HG03469 (cell line): ENCODE measurements at regions not wholly inside any gene's neighbourhood (a gene's known extent, or its start where the extent isn't known, plus 50 kb on each side); places are given as distances from the start of the nearest gene placed in this dataset.

Experiments used
- ATAC-seq: cut with Tn5 transposase; IDR thresholded peaks from one replicate; pipeline ENCODE4 v1.9.1; 2021; ENCODE audit warnings: mild to moderate bottlenecking, moderate library complexity, moderate number of reproducible peaks; ENCODE audit not compliant: unreplicated experiment

DNA sequence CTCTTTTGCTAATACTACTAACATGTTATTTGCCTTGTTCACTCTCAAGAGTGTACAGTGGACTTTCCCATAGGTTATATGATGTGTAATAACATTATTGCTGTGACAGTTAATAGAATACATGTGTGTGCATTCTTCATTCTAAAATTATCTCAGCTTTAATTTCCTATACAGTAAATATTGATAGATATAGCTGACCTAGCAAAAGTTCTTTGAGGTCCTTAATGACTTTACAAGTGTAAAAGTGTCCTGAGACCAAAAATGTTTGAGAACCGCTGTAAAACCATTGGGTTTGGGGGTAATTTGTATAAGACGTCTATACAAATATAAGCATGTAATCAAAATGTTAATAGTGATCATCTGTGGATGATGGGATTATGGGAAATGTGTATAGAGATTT, 469.5 kb upstream of the PROK2 start:
- no peak for ATAC-seq

DNA sequence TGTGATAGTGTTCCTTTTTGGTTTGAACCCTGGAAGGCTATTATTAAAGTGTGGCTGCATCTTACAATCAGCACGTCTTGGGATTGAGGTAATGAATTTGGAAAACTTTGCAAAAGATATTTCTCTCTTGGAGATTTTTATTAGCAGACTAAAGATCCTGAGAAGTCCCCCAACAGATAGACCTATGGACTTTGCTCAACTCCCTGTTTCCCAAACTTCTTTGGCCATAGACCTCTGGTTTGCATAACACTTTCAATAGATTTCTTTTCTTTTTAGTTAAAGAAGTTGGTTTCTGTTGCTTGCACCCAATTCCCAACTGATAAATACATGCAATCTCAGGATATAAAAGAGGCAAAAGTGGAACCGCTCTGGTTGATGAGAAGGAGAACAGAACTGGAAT, 465.8 kb upstream of the PROK2 start:
- no peak for ATAC-seq

DNA sequence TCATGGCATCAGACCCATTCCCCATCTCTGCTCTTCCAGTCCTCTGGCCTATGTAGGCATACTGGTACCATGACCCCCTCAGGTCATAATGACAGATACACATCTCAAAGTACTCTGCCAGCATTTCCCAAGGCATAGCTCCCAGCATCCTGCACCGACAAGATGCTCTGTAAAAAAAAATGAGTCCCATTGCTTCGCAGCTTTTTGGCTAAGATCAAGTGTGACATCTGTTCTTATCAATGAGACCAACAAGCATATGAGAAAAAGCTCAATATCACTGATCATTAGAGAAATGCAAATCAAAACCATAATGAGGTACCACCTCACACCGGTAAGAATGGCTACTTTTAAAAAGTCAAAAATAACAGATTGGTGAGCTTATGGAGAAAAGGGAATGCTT, 463.9 kb upstream of the PROK2 start:
- ATAC-seq = no peak

DNA sequence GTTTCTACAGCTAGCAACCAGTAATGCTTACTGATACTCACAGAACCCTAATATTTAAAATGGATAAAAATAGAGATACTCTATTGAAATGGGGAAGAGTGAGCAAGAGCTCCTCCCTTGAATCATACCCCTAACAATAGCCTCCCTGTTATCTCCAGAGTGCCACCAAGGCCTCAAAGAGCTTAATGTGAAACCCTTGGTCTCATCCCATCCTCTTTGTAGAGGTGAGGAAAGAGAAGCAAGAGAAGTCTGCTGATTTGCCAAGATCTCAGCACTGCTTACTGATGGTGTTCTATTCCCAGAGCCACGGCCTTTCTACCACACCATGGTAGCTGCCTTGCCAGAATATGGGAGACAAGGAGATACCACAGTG, 463.4 kb upstream of the PROK2 start:
- no peak for ATAC-seq

DNA sequence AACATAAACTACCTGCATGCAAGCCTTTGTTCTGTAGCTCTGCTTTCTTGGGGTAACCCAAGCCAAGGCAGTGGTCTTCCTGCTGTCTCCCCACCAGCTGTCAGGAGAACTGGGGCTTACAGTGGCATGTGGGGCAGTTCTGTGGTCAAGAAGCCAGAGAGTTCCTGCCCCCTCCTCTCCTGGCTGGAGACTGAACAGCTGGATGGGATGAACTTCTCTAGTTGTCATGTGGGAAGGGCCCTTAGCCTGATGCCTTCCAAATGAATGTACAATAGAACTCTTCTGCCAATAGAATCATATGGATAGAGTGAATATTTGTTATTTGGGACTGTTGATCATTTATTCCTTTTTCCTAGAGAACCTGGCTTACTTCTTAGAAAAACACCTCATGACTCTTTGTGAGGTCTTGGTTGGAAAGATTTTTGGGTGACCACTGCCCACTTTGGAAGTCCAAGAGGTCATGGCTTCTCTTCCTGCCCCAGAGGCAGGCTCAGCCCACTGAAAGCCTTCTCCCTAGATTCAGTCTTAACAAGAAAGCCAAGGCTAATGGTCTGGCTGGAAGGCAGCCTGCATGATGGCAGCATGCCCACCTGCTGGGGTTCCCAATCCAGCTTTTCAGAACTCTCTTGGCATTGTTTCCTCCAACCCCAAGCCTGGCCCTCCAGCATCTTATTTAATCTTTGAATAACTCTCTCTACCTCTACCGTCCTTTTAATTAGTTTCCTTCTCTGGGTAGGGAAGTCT, 462.9 kb upstream of the PROK2 start:
- no peak for ATAC-seq

DNA sequence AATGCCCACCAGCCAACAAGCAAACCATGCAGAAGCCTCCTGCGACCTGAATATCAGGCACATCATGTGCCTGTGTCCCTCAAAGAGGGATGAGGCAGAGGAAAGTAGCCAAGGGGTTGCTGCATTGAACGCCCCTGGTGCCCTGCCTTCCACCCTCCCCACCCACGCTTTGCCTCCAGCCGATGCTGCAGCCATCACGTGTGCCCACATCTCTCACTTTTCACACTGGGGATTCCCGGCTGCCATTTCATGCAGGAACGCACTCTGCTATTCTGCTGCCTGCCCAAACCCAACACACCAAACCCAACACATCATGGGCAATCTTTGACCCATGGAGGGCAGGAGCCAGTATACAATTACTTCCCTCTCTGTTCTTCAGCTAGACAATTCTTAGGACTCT, 462.2 kb upstream of the PROK2 start:
- ATAC-seq = no peak

DNA sequence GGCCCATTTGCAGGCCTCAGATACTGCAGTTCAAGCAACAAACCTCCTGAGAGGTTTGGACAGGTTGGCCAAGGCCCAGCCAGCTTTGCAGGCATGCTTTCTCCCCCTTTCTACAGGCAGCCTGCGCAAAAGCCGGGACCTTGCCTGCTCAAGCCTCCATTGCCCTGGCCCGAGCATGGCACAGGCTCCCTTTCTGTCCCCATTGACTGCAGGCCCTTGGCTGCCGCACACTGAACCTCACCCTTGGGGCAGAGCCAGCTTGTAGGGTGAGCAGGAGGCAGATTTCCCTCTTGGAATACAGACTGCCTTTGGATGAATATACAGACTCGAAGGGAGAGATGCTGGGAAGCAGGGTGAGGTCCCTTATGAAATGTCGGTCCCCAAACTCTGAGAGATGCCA, 461.7 kb upstream of the PROK2 start:
- no peak for ATAC-seq

DNA sequence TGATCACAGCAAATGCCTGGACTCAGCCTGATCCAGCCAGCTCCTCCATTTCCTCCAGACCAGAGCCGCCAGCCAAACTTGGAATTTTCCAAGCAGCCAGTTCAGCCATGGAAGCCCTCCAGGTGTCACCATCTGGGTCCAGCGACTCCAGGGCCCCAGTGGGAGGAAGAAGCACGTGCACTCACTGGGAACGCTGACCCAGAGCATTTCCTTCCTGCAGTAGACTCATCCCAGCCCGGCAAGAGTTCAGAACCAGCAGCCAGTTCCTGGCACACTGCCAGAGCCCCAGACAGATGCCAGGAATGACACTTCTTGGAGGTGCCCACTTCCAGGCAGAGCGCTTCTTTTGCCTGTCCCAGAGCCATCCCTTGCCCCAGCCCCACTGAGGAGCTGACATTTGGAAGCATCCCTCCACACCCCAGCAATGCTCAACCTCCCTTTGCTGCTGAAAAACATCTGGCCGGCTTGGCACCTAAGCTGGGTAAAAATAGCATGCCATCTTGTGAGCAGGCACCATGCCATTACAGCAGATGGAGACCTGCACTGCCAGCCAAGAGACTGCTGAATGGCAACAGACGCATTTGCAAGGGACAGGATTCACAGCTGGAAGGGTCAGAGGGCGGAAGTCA, 460.3 kb upstream of the PROK2 start:
- no peak for ATAC-seq

DNA sequence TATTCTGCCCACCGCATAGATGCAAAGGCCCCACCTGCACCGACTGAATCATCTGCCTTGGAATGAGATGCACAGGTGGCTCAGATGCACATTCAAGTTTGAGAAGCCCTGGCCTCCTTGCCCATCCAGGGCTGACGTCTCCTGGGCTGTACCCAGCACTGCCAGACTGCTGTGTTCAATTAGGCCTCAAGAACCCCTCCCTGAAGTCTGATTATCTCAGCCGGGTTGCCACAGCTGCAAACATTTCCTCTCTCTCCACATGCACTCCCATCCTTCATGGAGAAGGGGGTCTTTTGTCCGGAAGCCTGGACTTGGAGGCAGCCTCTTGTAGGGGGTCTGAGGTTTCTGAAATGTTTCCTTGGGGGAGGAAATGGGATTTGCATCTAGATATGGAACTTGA, 459.4 kb upstream of the PROK2 start:
- ATAC-seq = no peak

DNA sequence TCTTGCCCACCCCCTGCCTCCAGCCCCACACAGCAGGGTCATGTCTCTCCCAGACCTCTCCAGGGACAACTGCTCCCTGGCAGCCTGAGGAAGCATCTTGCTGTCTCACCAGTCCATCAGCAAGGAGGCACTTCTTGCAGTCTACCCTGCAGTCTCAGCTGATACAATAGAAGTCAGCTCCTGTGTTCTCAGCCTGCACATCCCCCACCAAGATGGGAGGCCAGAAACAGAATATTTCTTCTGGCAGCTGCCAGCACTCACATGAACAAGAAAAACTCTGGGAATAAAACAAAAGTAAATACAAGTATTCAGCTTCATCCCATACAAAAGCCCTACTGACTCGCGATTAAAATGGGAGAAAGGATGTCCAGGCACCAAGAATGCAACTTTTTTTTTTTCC, 457.4 kb upstream of the PROK2 start:
- ATAC-seq = no peak

DNA sequence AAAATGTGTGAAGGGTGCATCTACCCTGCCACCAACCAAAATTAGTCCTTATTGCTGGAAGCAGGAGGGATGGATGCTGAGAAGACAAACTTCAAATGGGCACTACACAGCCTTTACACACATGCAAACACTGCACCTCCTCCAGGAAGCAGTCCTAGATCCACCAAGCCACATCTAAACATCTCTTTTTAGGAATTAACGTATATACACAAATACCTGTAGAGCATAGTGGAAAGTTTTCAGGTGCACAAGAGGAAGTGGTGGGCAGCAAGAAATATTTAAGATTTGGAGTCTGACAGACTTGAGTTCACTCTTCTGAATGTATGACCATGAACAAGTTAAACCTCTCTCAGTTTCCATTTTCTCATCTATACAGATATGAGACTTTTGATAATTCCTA, 456.6 kb upstream of the PROK2 start:
- ATAC-seq = no peak

DNA sequence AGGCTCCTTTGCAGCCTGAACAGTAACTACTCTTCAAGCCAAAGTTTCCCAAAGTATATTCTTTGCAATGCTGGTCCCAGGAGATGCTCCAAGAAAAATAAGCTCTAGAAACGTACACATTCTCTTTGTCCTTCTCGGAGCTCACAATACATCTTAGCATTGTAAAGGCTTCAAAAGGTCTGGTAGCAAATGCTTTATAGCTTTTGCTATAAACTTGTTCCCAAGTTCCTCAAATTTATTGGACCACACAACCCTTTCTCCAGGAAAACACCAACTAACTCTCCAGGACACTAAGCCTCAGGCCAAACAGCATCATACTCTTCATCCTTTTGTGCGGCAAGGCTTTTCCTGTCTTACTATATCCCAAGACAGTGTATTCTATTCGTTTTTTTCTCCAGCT, 455.6 kb upstream of the PROK2 start:
- no peak for ATAC-seq

DNA sequence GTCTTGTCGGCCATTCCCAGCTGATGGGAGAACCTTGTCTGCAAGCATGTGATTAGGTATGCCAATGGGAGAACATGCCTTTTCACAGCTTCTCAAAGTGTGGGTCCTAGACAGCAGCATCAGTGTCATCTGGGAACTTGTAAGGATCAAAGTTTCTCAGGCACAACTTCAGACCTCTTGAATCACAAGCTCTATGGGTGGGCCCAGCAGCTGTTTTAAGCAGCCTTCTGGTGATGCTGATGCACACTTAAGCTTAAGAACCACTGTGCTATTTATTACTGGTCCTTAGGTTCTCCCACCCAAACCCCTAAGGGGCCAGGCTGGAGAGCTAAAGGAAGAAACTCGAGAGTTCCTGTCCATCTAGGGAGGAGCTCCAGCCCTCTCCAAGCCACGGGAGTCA, 453.9 kb upstream of the PROK2 start:
- ATAC-seq = no peak

DNA sequence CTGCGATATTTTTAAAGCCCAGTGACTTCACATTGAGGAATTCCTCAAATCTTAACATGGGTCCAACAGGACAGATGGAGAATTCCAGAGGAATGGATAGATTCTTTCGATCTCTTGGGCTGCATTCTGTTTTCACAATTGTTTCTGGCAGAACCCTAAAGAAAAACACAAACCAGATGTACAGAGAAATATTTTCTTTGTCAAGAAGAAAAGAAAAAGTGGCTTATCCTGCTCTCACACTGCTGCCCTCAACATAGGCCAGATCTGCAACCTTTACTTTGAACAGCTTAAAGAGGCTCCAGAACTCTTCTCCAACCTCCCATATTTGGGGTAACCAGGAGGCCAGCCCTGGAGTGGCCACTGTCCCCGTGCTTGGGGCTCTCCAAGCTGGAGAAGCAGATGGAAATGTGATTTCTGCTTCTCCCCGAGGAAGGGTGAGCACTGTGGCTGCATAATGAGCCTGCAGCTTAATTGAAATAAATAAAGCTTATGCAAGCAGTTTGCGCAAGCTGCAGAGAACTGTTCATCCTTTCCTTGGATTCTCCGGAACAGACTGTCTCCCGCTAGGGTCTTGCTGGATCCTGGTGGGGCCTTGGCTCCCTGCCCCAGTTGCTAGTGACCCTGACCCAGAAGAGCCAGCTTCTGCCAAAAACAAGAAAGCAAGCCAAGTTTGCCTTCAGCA, 453.2 kb upstream of the PROK2 start:
- no peak for ATAC-seq

DNA sequence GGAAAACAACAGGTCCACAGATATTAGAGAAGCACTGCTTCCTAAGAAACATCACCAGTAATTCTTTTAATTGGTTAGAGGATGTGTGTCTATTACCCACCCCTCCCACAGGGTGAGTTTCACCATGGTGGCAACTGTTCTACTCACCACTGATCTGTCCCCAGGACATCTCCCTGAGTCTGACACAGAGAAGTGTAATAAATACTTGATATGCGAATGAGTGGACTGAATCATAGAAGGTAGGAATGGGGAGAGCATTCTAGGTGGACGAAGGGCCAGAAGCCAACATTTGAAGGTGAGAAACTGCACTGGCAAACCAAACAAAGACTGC, 452.7 kb upstream of the PROK2 start:
- no peak for ATAC-seq

DNA sequence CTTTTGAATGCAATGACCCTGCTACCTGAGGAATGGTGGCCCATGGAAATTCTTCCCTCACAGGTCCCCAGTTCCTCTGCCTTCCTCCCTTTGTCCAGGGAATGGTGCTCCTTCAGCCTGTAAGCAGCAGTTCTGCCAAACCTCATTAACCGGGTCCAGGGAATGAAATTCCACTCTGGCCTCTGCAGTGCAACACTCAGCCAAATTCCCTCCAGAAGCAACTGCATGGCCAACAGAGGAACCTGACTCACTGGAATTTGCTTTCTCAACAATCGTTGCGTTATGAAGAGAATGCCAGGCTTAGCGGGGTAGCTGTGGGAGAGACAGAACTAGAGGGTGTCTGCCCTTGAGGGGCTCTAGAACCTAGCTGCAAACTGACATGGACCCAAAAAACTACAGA, 449.4 kb upstream of the PROK2 start:
- ATAC-seq = no peak

DNA sequence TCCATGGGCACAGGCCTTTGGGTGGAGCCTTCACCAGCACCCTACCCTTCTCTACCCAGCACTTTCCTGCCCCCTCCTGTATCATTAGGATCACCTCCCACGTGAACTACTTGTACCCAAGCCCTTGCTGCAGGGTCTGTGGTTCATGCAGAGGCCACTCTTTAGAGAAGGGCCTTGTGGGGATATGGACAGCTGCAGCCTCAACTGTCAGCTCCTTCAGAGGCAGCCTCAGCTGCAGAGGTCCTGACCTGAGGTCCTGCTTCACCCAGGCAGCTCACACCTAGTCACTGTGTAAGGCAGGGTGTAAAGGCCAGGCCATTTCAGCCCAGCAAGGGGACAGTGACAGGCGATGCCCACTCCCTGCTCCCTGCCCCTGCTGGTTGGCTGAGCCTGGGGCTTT, 448.6 kb upstream of the PROK2 start:
- no peak for ATAC-seq

DNA sequence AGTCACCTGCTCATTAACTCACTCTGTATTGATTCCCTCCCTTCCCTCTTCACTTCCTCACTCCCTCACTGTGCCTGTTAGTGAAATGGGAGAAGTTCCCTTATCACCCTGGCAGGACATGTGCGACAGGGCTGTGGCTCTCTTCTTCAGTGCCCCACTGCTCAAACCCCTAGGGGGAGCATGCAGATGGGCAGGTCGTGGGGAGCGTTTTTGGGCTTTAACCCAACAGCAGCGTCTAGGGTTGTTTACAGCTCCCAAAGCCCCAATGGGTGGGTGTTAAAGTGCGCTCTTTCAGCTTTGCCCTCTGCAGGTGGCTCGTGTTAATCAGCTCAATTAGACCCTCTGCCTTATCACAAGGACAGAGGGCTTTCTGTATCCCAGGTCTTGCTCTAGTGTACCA, 447.8 kb upstream of the PROK2 start:
- ATAC-seq = no peak

DNA sequence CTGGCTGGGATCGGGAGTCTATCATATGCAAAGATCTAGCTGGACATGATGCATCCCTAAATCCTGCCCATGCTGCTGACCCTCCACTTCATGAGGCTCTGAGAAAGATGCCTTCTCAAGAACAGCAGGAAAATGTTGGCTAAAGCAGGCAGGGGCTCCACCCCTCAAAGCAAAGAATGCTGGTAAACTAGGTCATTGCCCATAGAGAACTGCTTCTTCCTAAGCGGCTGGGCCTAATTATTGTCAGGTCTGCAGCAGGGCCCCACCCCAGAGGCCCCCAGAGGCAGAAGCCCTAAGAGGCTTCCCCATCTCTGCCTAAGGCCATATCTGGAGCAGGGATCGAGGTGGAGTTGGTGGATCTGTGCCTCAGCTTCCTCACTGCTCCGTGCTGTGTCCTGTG, 447.4 kb upstream of the PROK2 start:
- no peak for ATAC-seq

DNA sequence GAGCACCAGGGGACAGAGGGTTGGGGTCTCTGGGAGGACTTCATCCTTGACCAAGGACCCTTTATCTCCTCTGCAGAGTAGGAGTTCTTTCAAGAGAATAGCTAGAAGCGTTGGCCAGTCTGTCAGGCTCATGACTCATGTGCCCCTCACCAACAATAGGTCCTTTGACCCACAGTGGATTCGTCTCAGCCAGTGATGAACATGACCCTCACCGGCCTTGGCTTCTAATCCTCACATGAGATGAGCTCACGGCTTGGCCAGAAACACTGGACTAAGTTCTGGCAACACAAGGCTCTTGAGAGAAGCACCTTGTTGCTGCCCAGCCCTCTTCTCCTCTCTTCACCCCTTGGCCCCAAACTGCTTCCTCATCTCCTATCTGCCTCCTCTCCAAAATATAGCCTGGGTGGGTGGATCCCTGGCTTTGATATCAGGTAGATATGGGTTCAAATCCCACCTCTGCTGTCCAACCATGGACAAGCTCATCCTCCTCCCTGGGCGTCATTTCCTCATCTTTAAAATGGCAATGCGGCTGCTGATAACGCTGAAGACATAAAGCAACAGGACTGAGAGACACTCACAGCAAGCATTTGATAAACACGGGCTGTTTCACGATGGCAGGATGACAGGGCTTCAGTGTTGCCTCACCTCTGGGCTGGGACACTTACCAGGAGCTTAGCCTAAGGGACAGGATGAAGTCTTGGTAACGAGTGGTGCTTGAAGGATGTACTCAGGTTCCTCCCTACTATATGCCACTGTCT, 446.7 kb upstream of the PROK2 start:
- ATAC-seq = no peak

DNA sequence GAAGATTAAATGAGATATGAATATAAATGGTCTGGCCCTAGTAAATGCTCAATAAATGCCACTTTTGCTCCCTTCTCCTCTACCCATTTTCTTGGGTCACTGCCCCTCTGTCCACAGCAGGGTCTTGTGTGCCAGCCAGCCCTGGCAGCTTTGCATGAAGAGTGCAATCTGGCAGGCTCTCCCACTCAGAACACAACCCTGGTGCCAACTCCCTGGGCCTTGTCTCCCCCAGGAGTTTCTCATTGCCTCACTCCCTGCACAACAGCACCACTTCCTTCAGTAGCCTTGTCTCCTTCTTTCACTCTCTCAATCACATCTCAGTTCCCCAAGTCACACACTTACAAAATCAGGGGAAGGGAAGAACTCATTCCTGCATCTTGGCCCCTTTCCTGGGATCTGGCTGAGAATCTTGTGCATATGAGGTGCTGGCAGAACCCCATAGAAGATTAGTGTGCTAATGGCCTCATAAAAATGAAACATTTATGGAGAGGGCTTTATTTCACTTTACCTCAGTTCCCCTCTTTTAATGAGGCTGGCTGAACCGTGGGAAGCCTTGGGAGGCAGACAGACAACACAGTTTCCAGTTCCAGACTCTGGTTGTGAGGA, 445.9 kb upstream of the PROK2 start:
- ATAC-seq = no peak
